ENCODE measurements at regions not wholly inside any gene's neighbourhood (a gene's known extent, or its start where the extent isn't known, plus 50 kb on each side); places are given as distances from the start of the nearest gene placed in this dataset.

DNA sequence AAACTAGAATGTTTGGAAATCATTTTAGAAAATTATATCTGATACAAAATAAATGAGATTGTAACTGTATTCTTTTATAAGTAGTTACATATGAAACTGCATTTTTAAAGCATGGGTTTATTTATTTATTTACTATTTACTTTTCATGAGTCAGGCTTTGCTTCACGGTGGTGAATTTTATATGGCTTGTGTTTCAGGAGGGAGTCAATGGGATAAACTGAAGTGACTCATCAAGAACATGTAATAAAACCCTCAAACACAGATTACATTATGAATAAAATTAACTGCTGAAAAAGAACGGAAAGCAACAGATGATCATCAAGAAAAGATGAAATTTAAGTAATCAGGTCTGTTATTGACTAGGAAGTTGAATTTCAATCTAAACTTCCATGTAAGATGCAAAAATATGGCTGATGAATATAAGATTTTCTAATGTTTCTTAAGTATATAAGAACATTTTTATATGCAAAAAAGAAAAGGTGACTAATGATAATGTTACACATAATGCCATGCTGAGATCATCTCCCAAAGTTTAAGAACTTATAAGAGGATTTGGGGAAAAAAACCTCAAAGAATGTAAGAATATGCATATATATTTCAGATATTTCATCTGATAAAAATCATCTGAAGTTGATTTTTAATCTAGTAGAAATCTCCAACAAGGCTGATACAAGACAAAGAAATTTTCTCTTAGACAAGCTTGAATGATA is 383.6 kb downstream of the SLITRK1 start:
- 92% methylated on average over 2 of the region's 2 CpGs for WGBS

DNA sequence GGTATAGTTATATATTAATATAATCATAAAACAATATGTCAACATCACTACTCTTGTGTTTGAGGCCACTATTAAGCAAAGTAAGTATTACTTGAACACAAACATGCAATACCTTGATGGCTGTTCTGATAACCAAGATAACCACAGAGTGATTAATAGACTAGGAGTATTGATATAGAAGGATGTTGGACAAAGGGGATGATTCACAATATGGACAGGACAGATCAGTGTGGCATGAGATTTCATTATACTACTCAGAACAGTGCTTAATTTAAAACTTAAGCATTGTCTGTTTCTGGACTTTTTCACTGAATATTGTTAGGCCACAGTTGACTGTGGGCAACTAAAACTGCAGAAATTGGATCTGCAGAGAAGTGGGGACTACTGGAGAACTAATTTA is 384.2 kb downstream of the SLITRK1 start:
- Histone ChIP-seq H3K4me1 (ENCODE audit: control insufficient read depth in 2 of 2, insufficient read depth in 2 of 2, low read length in 2 of 2) (no peaks in the 10 kb centered on the region), H3K27me3 (ENCODE audit: control insufficient read depth in 2 of 2, insufficient read depth in 1 of 2, low read length in 1 of 2) (no peaks in the 10 kb centered on the region), H3K9me3 (ENCODE audit: control insufficient read depth in 2 of 2, insufficient read depth in 1 of 2, low read length in 1 of 2) (no peaks in the 10 kb centered on the region), H3K36me3 (ENCODE audit: control insufficient read depth in 2 of 2, insufficient read depth in 2 of 2, low read length in 1 of 2) (no peaks in the 10 kb centered on the region), H3K27ac (ENCODE audit: low read depth in 1 of 2, low read length in 1 of 2) (no peak overlapping the region), H3K4me3 (ENCODE audit: low read length in 2 of 2) (no peak overlapping the region)
- DNase-seq (ENCODE audit: low read depth in 6 of 9, low spot score in 9 of 9), result no peak

More for the DNA sequence above, 383.6 kb downstream of the SLITRK1 start:
- Histone ChIP-seq H3K27me3 (ENCODE audit: control insufficient read depth in 2 of 2, insufficient read depth in 1 of 2, low read length in 1 of 2) (no peaks in the 10 kb centered on the region), H3K27ac (ENCODE audit: low read depth in 1 of 2, low read length in 1 of 2) (no peak overlapping the region), H3K36me3 (ENCODE audit: control insufficient read depth in 2 of 2, insufficient read depth in 2 of 2, low read length in 1 of 2) (no peaks in the 10 kb centered on the region), H3K9me3 (ENCODE audit: control insufficient read depth in 2 of 2, insufficient read depth in 1 of 2, low read length in 1 of 2) (no peaks in the 10 kb centered on the region), H3K4me1 (ENCODE audit: control insufficient read depth in 2 of 2, insufficient read depth in 2 of 2, low read length in 2 of 2) (no peaks in the 10 kb centered on the region), H3K4me3 (ENCODE audit: low read length in 2 of 2) (no peak overlapping the region)
- DNase-seq (ENCODE audit: low read depth in 6 of 9, low spot score in 9 of 9), result no peak

- no peak for DNase-seq (ENCODE audit: low read depth in 6 of 9, low spot score in 9 of 9)
- H3K4me1 ChIP-seq (ENCODE audit: control insufficient read depth in 2 of 2, insufficient read depth in 2 of 2, low read length in 2 of 2), result no peaks in the 10 kb centered on the region
- H3K27me3 ChIP-seq (ENCODE audit: control insufficient read depth in 2 of 2, insufficient read depth in 1 of 2, low read length in 1 of 2), result no peaks in the 10 kb centered on the region
- no peak overlapping the region for H3K4me3 ChIP-seq (ENCODE audit: low read length in 2 of 2)
- no peak overlapping the region for H3K27ac ChIP-seq (ENCODE audit: low read depth in 1 of 2, low read length in 1 of 2)
- no peaks in the 10 kb centered on the region for H3K9me3 ChIP-seq (ENCODE audit: control insufficient read depth in 2 of 2, insufficient read depth in 1 of 2, low read length in 1 of 2)
- WGBS, result 95% methylated on average over 6 of the region's 6 CpGs
- no peaks in the 10 kb centered on the region for H3K36me3 ChIP-seq (ENCODE audit: control insufficient read depth in 2 of 2, insufficient read depth in 2 of 2, low read length in 1 of 2)
Observed at GRCh38 chr13:83496501-83496900, 385.8 kb downstream of the SLITRK1 start.

- no peak for DNase-seq (ENCODE audit: low read depth in 6 of 9, low spot score in 9 of 9)
- Histone ChIP-seq H3K9me3 (ENCODE audit: control insufficient read depth in 2 of 2, insufficient read depth in 1 of 2, low read length in 1 of 2) (no peaks in the 10 kb centered on the region), H3K27me3 (ENCODE audit: control insufficient read depth in 2 of 2, insufficient read depth in 1 of 2, low read length in 1 of 2) (no peaks in the 10 kb centered on the region), H3K4me1 (ENCODE audit: control insufficient read depth in 2 of 2, insufficient read depth in 2 of 2, low read length in 2 of 2) (no peaks in the 10 kb centered on the region), H3K4me3 (ENCODE audit: low read length in 2 of 2) (no peak overlapping the region), H3K27ac (ENCODE audit: low read depth in 1 of 2, low read length in 1 of 2) (no peak overlapping the region), H3K36me3 (ENCODE audit: control insufficient read depth in 2 of 2, insufficient read depth in 2 of 2, low read length in 1 of 2) (no peaks in the 10 kb centered on the region)
- 96% methylated on average over 1 of the region's 1 CpG for WGBS
Observed at GRCh38 chr13:83485101-83485500, 397.2 kb downstream of the SLITRK1 start.

DNA sequence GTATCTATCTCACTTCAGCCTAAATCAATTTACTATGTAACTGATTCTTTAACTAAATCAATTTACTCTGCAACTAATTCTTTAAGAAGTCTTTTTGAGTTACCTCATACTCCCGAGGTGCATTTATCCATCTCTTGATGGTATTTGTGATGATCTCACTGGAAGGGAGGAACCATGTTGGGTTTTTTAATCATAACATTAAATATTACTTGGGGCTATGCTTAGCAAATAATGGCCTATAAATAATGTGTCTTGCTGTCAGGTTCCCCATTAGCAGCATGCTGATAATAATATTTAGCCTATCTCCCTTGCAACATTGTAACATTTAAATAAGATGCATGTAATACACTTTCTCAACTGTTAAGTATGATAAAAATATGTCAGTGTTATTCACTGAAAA is 411.3 kb downstream of the SLITRK1 start:
- Histone ChIP-seq H3K4me3 (ENCODE audit: low read length in 2 of 2) (no peak overlapping the region), H3K27ac (ENCODE audit: low read depth in 1 of 2, low read length in 1 of 2) (no peak overlapping the region), H3K27me3 (ENCODE audit: control insufficient read depth in 2 of 2, insufficient read depth in 1 of 2, low read length in 1 of 2) (no peaks in the 10 kb centered on the region), H3K36me3 (ENCODE audit: control insufficient read depth in 2 of 2, insufficient read depth in 2 of 2, low read length in 1 of 2) (no peaks in the 10 kb centered on the region), H3K4me1 (ENCODE audit: control insufficient read depth in 2 of 2, insufficient read depth in 2 of 2, low read length in 2 of 2) (no peaks in the 10 kb centered on the region), H3K9me3 (ENCODE audit: control insufficient read depth in 2 of 2, insufficient read depth in 1 of 2, low read length in 1 of 2) (peaks cover 0 to 5% of the 10 kb centered on the region in 2 donors)
- no peak for DNase-seq (ENCODE audit: low read depth in 6 of 9, low spot score in 9 of 9)
- 90% methylated on average over 1 of the region's 1 CpG for WGBS

GRCh38 chr13:83470133-83470797 is 412.0 kb downstream of the SLITRK1 start:
- no peak for DNase-seq (ENCODE audit: low read depth in 6 of 9, low spot score in 9 of 9)
- H3K27me3 ChIP-seq (ENCODE audit: control insufficient read depth in 2 of 2, insufficient read depth in 1 of 2, low read length in 1 of 2), result no peaks in the 10 kb centered on the region
- H3K4me3 ChIP-seq (ENCODE audit: low read length in 2 of 2), result no peak overlapping the region
- no peak overlapping the region for H3K27ac ChIP-seq (ENCODE audit: low read depth in 1 of 2, low read length in 1 of 2)
- no peaks in the 10 kb centered on the region for H3K36me3 ChIP-seq (ENCODE audit: control insufficient read depth in 2 of 2, insufficient read depth in 2 of 2, low read length in 1 of 2)
- H3K9me3 ChIP-seq (ENCODE audit: control insufficient read depth in 2 of 2, insufficient read depth in 1 of 2, low read length in 1 of 2), result peaks cover 0 to 5% of the 10 kb centered on the region in 2 donors
- WGBS, result 90% methylated on average over 4 of the region's 4 CpGs
- H3K4me1 ChIP-seq (ENCODE audit: control insufficient read depth in 2 of 2, insufficient read depth in 2 of 2, low read length in 2 of 2), result no peaks in the 10 kb centered on the region

DNA sequence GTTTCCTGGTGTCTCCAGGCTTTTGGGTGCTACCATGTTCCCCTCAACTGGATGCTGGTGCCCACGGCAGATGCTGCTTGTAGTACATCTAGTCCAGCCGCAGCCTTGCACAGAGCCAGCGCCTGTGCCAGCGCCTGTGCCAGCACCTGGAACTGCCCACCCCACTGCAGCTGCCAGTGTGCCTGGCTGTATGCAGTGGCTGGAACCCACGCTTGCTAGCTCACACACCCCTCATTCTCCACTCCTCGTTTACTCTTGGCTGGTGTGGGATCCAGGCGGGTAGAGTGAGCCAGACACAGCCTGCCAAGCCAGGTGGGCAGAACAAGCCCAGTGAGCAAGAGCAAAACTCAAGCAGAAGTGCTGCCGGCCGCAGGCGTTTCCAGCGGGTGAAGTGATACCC is 428.6 kb downstream of the SLITRK1 start:
- DNase-seq (ENCODE audit: low read depth in 6 of 9, low spot score in 9 of 9), result no peak
- H3K27ac ChIP-seq (ENCODE audit: low read depth in 1 of 2, low read length in 1 of 2), result no peak overlapping the region
- no peaks in the 10 kb centered on the region for H3K4me1 ChIP-seq (ENCODE audit: control insufficient read depth in 2 of 2, insufficient read depth in 2 of 2, low read length in 2 of 2)
- H3K27me3 ChIP-seq (ENCODE audit: control insufficient read depth in 2 of 2, insufficient read depth in 1 of 2, low read length in 1 of 2), result no peaks in the 10 kb centered on the region
- peaks cover 0 to 20% of the 10 kb centered on the region in 2 donors for H3K9me3 ChIP-seq (ENCODE audit: control insufficient read depth in 2 of 2, insufficient read depth in 1 of 2, low read length in 1 of 2)
- 96% methylated on average over 11 of the region's 11 CpGs for whole genome bisulfite sequencing
- no peaks in the 10 kb centered on the region for H3K36me3 ChIP-seq (ENCODE audit: control insufficient read depth in 2 of 2, insufficient read depth in 2 of 2, low read length in 1 of 2)
- H3K4me3 ChIP-seq (ENCODE audit: low read length in 2 of 2), result no peak overlapping the region

GRCh38 chr13:83453300-83453699 is 429.0 kb downstream of the SLITRK1 start:
- H3K9me3 ChIP-seq (ENCODE audit: control insufficient read depth in 2 of 2, insufficient read depth in 1 of 2, low read length in 1 of 2), result peaks cover 0 to 20% of the 10 kb centered on the region in 2 donors
- no peak for DNase-seq (ENCODE audit: low read depth in 6 of 9, low spot score in 9 of 9)
- WGBS, result 96% methylated on average over 13 of the region's 13 CpGs
- H3K27ac ChIP-seq (ENCODE audit: low read depth in 1 of 2, low read length in 1 of 2), result no peak overlapping the region
- H3K36me3 ChIP-seq (ENCODE audit: control insufficient read depth in 2 of 2, insufficient read depth in 2 of 2, low read length in 1 of 2), result no peaks in the 10 kb centered on the region
- no peaks in the 10 kb centered on the region for H3K4me1 ChIP-seq (ENCODE audit: control insufficient read depth in 2 of 2, insufficient read depth in 2 of 2, low read length in 2 of 2)
- no peak overlapping the region for H3K4me3 ChIP-seq (ENCODE audit: low read length in 2 of 2)
- no peaks in the 10 kb centered on the region for H3K27me3 ChIP-seq (ENCODE audit: control insufficient read depth in 2 of 2, insufficient read depth in 1 of 2, low read length in 1 of 2)

- Histone ChIP-seq H3K27me3 (ENCODE audit: control insufficient read depth in 2 of 2, insufficient read depth in 1 of 2, low read length in 1 of 2) (no peaks in the 10 kb centered on the region), H3K4me3 (ENCODE audit: low read length in 2 of 2) (no peak overlapping the region), H3K4me1 (ENCODE audit: control insufficient read depth in 2 of 2, insufficient read depth in 2 of 2, low read length in 2 of 2) (no peaks in the 10 kb centered on the region), H3K27ac (ENCODE audit: low read depth in 1 of 2, low read length in 1 of 2) (no peak overlapping the region), H3K36me3 (ENCODE audit: control insufficient read depth in 2 of 2, insufficient read depth in 2 of 2, low read length in 1 of 2) (no peaks in the 10 kb centered on the region), H3K9me3 (ENCODE audit: control insufficient read depth in 2 of 2, insufficient read depth in 1 of 2, low read length in 1 of 2) (peaks cover 0 to 20% of the 10 kb centered on the region in 2 donors)
- 98% methylated on average over 26 of the region's 26 CpGs for WGBS
- no peak for DNase-seq (ENCODE audit: low read depth in 6 of 9, low spot score in 9 of 9)
Observed at GRCh38 chr13:83452292-83452950, 429.9 kb downstream of the SLITRK1 start.

Data from thymus (tissue), 11 donors.